ENCODE measurements at regions not wholly inside any gene's neighbourhood (a gene's known extent, or its start where the extent isn't known, plus 50 kb on each side); places are given as distances from the start of the nearest gene placed in this dataset.
"Not testable (repeated sequence)": the region's sequence is repeated elsewhere in the genome, so short reads cannot be mapped to it uniquely, and the experiment has no call there.

DNA sequence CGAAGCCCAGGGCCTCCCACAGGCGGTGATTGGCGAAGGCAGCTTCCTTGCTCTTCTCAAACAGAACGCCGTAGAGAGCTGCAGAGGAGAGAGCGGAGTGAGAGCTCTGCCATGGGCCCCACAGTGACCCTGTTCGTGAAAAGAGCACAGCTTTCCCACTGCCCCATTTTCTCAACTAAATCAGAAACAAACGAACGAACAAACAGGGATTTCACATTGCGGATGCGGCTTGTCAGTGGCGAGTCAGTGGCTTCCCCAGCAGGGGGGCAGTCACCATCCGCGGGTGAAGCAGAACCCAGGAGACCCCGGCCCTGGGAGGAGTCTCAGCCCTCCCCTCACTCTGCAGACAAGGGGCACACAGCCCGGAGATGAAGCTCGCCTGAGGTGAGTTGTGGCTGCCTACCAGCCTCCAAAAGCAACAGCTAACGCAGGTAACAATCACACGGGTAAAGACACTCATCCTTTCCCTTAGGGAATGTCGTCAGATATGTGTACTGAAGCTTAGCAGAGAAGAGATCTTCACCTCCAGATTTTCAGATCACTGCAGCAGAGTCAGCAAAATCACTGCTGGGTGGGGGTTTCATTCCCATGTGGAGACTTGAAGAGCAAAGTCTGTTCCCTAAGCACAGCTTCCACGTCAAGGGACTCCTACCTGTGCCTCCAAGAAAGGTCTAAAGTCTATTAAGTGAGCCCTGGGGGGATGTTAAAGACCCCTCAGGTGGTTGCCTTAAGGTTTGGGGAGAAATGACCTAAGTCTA is 51.2 kb upstream of the GPR31 start:
- DNase-seq (ENCODE audit: low spot score): no peak

DNA sequence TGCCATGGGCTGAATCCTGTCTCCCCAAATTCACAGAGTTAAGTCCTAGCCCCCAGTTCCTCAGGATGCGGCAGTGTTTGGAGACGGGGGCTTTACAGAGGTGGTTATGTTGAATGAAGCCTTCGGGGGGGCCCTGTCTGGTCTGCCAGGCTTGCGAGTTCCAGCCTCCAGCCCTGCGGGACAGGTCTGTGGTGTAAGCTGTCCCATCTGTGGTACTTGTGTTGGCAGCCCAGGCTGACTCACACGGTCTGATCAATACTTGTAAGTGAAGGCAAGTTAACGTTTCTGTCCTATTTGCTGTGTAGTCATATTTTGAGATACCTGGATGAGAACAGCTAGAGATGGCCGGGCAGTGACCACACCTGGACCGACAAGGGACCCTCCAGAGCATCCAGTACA is 51.8 kb upstream of the GPR31 start:
- DNase-seq (ENCODE audit: low spot score): no peak

DNA sequence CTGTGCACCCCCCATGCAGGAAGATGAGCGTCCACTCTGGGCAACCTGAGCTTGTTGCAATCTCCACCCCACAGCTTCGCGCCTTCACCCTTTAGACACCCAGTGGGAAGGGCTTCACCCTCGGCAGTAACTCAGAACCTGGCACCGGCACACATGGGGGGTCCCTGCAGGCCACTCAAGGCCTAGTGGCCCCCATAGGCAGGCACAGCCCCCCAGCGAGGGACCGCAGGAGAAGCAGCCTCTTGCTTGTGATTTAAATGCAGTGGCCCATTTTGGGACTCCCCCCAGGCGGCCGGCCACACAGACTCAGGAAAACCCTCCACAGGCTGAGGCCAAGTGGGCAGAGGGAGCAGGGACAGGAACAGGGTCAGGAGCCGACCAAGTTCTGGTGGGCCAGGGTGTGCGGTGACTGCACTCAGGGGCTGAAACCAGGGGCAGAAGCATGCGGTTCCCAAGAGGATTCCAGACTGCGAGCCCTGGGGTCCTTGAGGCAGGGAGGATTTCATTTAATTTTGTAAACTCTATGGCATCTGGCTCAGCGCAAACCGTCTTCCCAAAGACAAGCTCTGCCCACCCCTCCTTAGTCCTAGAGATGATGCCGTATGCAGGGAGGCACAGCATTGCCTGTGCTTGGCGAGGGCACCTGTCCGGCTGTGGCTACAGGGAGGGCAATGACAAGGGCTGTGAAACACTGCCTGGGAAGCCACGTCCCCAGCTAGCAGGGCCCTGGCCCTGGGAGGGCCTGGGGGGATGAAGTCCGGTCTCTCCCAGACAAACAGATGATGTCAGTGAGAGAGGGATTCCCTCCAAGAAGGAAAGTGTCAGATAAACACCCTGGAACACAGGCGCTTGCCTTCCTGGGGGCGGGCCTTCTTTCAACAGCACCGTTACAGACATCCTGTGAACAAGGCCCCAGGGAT is 52.9 kb upstream of the GPR31 start:
- DNase-seq (ENCODE audit: low spot score): no peak

DNA sequence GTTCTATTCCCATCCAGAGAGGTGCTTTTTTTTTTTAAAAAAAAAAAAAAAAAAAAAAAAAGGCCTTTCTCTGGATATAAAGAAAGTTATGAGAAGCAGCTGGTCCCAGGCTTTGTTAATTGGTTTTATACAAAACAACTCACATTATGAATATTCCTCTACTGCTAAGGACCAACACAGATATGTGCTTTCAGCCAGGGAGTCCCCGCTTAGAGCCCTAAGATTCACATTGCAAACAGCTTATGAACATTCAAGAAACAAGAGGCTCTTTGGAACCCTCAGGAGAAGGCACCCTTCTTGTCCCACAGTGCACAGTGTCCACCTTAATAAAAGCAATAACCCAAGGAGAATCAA is 53.5 kb upstream of the GPR31 start:
- no peak for DNase-seq (ENCODE audit: low spot score)

DNA sequence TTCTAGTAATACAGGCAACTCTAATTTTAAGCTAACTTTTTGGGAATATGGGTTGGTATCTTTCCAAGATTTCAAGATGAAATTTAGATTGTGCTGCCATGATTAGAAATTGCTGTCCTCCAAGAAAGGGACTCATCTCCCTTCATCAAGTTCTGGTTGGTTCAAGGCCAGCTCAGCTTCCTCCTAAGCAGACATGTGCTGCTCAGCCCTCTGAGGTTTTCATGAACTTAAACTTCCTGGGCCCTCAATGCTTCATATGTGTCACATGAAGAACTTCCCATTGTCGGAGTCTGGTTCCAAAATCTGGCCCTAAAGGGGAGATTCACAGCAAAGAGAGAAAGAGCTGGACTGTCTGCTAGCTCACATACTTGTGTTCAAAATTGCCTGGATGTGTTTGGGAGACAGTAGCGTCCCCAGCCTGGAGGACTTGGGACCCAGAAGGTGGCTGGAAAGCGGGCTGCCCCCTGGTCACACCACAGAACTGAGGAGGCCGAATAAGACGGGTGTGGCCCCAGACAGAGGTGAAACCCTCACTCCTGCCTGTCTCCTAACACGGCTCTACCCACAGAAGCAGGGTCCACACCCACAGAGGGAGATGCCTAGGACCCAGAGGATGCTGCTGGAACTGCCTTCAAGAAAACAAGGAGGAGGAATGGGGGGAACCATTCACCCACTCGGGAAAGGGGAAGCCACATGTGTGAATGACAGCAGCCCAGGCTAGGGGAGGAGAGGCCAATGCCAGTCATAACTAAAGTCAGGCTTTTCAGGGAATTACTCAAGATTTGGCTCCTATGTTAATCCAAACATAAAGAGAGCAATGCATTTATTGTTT is 54.3 kb upstream of the GPR31 start:
- DNase-seq (ENCODE audit: low spot score): no peak

DNA sequence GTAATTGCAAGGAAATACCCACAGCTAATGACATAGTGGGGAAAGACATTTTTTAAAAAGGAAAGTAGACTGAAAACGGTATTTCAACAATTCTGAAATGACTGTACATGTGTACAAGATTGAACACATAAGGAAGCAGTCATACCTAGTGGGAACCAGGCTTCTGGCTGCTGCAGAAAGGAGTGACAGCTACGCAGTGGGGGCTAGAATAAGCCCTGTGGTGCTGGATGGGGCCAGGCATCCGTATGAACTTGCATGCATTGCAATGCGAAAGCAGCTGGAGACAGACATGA is 54.9 kb upstream of the GPR31 start:
- DNase-seq (ENCODE audit: low spot score): no peak

DNA sequence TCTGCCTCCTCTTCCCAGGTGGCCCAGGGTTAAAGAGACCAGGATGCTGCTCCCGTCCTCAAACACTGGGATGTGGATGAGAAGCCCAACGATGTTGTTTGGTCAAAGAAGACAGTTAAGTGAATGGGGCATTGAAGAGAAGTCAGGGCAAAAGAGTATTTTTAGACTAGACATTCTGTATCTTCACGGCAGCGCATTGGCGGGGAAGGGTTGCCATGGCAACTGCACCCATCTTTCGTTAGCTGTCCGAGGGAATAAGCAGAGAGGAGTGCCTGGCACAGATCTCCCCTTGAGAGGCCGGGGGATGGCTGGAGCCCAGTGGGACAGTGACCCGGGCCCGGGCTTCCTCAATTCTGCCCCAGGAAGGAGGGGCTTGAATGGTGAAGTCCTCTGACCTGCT is 56.4 kb upstream of the GPR31 start:
- DNase-seq (ENCODE audit: low spot score): no peak

DNA sequence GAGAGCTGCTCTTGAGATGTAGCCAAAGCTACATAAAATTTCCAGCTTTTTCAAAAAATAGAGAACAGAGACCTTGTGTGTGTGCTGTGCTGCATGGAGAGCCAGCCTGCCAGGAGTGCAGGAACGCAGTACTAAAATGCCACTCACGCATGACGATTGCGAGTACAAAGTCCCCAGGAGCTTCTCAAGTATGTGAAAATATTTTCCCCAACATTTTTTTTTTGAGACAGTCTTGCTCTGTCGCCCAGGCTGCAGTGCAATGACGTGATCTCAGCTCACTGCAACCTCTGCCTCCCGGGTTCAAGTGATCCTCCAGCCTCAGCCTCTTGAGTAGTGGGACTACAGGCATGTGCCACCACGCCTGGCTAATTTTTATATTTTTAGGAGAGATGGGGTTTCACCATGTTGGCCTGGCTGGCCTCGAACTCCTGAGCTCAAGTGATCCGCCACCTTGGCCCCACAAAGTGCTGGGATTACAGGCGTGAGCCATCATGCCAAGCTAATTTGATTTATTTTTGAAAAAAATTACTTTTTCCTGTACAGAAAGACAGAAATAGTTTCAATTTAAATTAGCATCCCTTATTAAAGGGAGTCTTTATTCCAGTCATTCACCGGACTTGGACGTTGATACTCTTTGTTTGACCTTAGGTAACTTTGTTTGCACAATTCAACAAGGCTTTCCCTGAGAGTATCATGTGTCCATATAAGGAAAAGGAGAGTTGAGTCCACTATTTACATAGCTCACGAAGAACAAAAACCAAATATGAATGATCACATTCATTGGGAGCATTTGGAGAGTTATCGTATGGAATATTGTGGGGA is 57.9 kb upstream of the GPR31 start:
- not testable (repeated sequence) for DNase-seq (ENCODE audit: low spot score)

DNA sequence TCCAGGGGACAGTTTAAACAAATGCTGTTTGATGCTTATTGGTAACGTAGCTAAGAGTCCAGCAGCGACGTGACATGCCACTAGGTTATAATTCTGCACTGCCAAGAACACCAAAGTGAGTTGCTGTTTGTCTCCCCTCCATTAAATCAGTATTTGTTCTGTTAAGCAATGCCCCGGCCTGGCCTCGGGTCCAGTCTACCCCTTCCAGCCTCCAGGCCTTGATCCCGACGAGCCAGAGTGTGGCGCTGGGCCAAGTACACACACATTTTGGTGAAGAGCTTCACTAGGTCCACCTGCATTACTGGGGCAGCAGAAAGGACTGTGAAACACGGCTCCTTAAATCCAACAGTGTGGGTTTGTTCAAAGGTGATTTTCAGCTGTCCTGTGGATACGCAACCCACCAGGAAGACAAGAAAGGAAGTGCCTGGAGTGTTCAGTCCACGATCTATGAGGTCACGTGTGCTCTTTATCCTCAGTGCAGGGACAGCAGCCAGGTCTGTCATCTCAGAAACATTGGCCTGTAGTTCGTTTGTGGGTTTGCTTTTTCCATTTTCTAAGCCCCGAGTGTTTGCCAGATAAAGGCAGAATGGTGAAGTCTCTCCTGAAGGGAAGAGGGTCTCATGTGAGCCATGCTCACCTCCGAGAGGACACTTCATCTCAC is 58.7 kb upstream of the GPR31 start:
- not testable (repeated sequence) for DNase-seq (ENCODE audit: low spot score)

DNA sequence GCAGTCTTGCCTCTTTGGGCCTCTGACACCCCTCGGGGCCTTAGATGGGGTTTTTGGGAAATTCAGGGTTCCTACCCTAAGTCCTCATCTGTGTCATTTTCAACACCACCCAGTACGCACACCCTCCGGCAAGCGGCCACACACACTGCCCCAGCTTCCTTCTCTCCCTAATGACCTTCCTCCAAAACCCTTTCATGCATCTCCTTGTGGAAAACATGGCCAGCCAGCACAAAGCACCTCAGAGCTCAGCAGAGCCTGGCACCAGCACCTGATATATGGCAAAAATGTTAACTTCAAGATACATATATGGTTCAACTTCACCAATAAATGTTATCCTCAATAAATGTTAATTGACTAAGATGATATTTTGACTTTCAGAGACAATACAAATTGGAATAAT is 59.3 kb upstream of the GPR31 start:
- DNase-seq (ENCODE audit: low spot score): not testable (repeated sequence)

DNA sequence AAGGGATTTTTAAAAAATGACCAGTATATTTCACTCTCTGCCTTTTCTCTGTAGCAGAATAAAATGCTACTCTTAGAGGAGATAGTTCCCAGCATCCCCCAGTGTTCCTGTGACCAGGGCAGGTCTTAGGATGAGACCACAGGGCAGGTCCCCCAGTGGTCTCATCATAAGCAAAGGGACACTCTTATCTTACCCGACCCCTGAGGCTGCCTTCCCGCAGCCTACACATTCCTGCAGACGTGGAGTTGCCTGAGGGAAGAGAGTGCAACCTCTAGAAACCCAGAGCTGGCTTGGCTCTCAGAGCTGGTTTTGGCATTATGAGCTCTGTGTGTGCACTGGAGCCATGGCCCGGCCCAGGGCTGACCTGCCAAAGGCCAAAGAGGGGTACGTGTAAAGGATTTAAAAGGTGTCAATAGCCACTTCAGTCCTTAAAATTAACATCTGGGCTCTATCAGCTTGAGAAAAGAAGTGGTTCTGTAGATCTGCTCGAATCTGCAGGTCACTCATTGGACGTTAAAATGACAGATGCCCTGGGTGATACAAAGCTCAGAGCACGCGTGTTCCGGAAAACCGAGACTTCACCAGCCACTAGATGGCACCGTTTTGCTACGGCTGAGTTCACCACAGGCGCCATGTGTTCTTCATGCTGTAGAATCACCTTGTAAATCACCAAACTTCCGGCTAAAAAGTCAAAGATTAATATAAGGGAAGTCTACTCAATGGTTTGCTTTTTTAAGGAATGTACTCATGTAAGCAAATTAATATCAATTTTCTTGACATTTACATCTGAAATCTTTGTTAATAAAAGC is 60.4 kb upstream of the GPR31 start:
- DNase-seq (ENCODE audit: low spot score): peak; percentile 38

DNA sequence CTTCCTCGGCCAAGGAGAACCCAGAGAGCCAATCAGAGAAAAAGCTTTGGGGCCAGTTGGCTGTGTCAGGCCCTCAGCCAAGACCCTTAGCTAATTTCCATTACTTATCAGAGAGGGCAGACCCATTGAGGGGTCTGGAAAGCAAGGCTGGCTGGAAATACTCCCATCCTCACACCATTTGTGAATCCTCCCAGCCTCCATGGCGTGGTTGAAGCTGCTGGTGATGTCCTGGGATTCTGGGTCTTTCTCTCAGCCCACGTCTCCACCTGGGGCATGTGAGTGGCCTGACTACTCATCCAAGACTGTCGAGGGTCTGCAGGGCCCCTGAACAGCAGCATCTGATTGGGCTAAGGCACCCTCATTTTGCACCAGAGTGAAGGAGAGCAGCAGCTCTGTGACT is 61.3 kb upstream of the GPR31 start:
- DNase-seq (ENCODE audit: low spot score): not testable (repeated sequence)

DNA sequence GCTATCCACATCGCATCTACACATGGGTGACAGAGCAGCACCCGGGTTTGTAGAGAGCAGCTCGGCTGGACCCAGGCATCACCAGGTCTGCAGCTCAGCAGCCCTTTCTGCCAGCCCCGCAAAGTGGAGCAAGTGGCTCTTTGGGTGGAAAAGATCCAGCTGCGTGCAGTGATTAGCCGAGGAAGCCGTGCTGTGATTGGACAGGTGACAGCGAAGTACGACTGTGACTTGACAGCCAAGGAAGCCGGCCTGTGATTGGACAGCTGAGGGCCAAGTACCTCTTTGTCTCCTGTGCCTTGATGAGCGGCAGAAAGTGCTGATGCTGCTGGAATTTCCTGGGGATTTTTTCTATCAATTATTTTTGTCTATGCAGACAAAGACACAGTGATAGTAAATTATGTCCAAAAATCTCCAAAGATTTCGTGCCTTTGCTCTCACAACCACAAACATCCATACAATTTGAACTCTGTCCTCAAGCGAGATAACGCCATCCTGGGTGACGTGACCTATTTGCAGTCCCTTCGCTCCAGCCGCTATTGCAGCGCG is 62.3 kb upstream of the GPR31 start:
- DNase-seq (ENCODE audit: low spot score): no peak

DNA sequence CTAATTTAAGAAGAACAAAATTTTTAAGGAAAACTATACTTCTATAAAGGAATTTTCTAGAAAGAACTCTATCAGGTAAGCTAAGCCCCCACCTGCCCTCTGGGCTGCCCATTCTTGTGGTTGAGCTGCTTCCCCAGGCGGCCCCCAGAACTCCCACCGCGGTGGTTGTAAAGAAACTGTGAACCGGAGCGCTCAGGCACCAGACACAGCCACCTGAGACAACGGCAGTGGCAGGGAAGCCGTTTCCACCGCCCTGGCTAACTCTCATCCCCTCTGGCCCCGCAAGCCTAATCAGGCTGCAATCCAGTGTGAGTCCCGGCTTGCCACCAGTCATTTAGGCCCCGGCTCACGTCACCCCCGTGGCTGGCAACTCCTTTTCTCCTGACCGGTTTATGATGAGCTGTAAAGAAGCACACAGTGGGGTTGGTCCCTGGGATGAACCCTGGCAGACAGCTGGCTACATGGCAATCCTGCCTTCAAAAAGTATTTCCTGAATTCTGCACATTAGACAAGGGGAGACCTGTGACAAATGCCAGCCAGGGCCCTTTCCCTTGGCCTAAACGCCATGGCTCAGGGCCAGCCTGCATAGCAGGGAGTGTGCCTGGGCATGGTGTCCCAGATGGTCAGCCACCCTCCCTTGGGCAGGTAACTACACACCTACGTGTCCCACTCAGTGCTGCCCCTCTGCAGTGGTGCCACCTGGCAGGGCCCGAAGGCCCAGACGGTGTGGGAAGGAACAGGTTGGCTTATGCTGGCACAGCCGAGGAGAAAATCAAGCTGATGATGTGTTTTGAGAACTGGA is 63.8 kb upstream of the GPR31 start:
- no peak for DNase-seq (ENCODE audit: low spot score)

DNA sequence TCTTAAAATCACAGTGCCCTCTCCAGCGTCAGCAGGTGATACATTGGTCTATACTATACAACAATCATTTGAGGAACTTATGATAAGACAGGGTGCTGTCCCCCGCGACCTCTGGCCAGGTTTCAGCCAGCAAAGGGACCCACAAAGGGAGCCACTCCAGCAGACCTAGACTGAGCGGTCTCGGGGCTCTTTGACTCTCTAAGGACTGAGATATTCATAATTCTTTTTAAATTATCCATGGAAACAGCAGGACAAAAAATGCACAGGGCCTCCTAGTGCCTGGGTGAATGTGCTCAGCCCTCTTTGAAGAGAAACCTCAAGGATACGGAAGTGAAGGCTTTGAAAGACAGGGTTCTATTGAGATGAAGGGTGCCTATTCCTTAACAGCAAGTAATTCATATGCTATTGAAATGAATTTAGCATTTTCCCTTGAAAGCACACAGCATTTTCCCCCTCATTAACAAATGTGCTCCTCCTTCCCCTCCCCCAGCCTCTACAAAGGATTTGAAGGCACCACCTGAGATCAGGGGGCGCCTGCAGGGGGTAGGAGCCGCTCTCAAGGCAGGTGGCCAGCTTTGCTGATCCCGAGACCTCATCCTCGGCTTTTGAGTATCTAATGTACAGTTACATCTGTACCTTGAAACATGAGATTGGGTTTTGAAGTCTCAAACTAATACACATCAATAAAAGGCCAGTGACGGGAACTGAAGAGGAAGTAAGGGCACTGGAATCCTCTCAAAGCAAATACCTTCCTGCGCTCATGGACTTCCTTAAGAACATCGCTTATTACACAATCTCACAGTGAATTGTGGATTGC is 65.3 kb upstream of the UNC93A start:
- DNase-seq (ENCODE audit: low spot score): peak; percentile 39

DNA sequence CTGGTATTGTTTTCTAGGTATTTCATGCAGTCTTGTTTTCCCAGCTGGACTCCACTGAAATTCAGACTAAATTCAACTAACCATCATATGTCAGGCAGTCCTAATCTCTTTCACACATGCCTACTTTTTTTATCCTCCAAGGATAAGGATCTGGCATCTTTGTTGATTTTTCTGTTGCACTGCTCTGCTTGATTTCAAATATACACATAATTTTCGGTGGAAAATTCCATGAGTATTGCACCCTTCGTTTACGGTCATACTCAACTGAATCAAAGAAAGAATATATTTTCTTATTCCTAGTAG is 64.8 kb upstream of the UNC93A start:
- DNase-seq (ENCODE audit: low spot score): no peak

DNA sequence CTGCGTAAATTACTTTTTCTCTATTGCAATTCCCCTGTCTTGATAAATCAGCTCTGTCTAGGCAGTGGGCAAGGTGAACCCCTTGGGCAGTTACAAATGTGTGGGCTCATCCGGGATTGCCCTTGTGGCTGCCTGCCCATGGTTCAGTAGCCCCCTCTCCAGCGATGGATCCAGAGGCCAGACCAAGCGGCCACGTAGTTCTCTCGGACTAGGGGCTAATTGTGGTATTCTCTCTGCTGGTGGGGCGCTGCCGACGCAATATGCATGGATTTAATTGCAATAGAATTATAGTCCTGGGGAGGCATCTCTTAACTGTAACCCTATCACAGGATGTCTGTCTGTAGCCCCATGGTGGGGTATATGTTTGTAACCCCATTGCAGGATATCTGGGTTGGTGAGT is 64.3 kb upstream of the UNC93A start:
- DNase-seq (ENCODE audit: low spot score): no peak

DNA sequence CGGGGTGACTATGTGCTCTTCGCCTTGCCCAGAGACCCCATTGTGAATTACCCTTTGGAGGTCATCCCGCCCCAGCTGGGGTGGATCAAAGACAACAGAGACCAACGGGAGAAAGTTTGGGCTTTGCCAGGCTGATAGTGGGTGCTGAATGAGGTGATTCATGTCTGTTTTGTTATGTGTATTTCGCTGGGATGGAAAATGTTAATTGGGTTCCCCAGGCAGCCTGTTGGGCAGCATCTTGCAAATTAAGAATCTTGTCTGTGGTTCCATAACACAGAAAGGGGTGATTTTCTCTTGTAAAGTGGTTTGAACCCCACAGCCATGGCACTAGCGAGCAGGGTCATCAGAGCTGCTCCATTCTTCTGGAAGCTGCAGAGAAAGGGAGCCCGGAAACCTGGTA is 63.1 kb upstream of the UNC93A start:
- no peak for DNase-seq (ENCODE audit: low spot score)

All from HT-29 (cell line).